ENCODE measurements at regions not wholly inside any gene's neighbourhood (a gene's known extent, or its start where the extent isn't known, plus 50 kb on each side); places are given as distances from the start of the nearest gene placed in this dataset.

DNA sequence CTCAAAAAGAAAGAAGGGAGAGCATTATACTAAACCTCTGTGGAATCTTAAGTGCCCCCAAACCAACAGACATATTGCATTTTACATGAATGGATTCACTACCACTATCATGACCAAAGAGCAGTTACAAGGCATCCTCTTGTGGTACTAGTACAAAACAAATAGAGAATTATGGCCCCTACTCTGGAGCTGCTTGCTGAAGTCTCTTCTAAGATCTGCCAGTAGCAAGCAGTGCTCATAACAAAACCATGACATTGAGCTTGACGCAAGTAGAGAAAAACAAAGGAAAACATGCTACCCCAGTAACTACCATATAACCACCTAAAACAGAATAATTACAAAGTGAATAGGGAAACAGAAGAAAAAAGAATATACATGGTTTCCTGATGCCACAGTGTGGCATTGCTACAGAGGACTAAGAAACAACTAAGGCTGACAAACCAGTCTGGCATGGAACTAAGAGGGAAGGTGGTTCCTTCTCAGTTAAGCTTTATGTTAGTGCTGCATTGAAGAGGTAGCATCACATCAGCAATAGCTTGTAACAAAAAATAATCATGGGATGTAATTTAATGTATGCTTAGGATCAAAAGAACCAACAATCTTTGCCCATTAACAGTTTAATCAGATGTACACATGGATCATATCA, 150.2 kb upstream of the AGR3 start:
- Mint-ChIP-seq H3K9me3 (ENCODE audit: insufficient read depth) (peaks cover 3% of the 10 kb centered on the region), H3K27me3 (no peaks in the 10 kb centered on the region), H3K4me3 (no peak overlapping the region), H3K27ac (no peak overlapping the region), H3K4me1 (peaks cover 9% of the 10 kb centered on the region)
- DNase-seq: no peak
- no peak overlapping the region for H3K27ac ChIP-seq (ENCODE audit: low read length in 2 of 2)
- no peak overlapping the region for H3K4me3 ChIP-seq (ENCODE audit: control extremely low read depth in 1 of 5, extremely low read depth in 1 of 5, insufficient read depth in 1 of 5, low read depth in 2 of 5, low read length in 4 of 5)
- no peaks in the 10 kb centered on the region for H3K79me2 ChIP-seq (ENCODE audit: control insufficient read depth, insufficient read depth, low read length)
- ChIA-PET POLR2A (no interaction called here), CTCF (interaction anchor here (0.6 to 0.9 kb wide), 2 partner anchors 22 to 134 kb away, joined by 3 read pairs; no protein-coding TSS in a partner anchor)
- no peak overlapping the region for H3K9ac ChIP-seq (ENCODE audit: low read length)
- WGBS (ENCODE audit: insufficient coverage): no CpG with 5 or more reads among the region's 1 CpG
- H3K27me3 ChIP-seq (replicated peaks in 1 of 4; ENCODE audit: control extremely low read depth in 1 of 4, control insufficient read depth in 3 of 4, insufficient read depth in 4 of 4, low read length in 3 of 4): no peaks in the 10 kb centered on the region
- peaks cover 4 to 5% of the 10 kb centered on the region in 2 donors for H3K4me1 ChIP-seq (ENCODE audit: control insufficient read depth in 2 of 2, insufficient read depth in 2 of 2, low read length in 2 of 2)
- no peak for ATAC-seq (ENCODE audit: low read depth)
- no peaks in the 10 kb centered on the region for H3K36me3 ChIP-seq (replicated peaks in 1 of 2; ENCODE audit: control extremely low read depth in 1 of 2, control insufficient read depth in 1 of 2, extremely low read depth in 1 of 2, insufficient read depth in 2 of 2, low read length in 1 of 2)
- no peaks in the 10 kb centered on the region for H4K20me1 ChIP-seq (ENCODE audit: control insufficient read depth, insufficient read depth, low read length, poor library complexity, severe bottlenecking)
- TF ChIP-seq, protein P1, sequence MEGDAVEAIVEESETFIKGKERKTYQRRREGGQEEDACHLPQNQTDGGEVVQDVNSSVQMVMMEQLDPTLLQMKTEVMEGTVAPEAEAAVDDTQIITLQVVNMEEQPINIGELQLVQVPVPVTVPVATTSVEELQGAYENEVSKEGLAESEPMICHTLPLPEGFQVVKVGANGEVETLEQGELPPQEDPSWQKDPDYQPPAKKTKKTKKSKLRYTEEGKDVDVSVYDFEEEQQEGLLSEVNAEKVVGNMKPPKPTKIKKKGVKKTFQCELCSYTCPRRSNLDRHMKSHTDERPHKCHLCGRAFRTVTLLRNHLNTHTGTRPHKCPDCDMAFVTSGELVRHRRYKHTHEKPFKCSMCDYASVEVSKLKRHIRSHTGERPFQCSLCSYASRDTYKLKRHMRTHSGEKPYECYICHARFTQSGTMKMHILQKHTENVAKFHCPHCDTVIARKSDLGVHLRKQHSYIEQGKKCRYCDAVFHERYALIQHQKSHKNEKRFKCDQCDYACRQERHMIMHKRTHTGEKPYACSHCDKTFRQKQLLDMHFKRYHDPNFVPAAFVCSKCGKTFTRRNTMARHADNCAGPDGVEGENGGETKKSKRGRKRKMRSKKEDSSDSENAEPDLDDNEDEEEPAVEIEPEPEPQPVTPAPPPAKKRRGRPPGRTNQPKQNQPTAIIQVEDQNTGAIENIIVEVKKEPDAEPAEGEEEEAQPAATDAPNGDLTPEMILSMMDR (IDR thresholded peaks at IDR 0.05): no peak
- no peak for TF ChIP-seq EZH2 (IDR thresholded peaks at IDR 0.05; ENCODE audit: borderline replicate concordance, insufficient read depth, low read depth, low read length, poor library complexity, severe bottlenecking)
- no peaks in the 10 kb centered on the region for H3K9me3 ChIP-seq (ENCODE audit: control extremely low read depth in 1 of 3, control insufficient read depth in 2 of 3, insufficient read depth in 1 of 3, low read length in 2 of 3)
- intact Hi-C loops (cut with micrococcal nuclease): no loop called here
- H3K4me2 ChIP-seq (replicated peaks; ENCODE audit: low read depth, low read length, poor library complexity, severe bottlenecking): no peak overlapping the region
- no peak overlapping the region for H2AFZ ChIP-seq (ENCODE audit: insufficient read depth, low read depth, low read length, poor library complexity, severe bottlenecking)

DNA sequence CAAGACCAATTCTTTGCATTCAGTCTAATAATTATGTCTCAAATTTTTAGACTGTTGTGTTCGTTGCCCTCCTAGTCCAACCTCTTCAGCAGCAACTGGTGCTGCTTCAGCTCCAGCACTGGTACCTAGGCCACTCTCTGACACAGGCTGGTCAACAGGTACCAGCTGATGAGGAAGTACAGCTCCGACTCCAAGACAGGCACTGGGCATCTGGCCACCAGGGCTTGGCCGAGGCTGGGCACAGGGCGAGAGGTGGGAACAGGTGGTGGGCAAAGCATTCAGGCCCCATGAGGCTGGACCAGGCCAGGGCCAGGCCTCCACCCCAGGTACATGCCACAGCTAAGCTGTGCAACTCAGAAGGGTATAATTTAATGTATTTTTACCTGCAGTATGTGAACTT, 151.5 kb upstream of the AGR3 start:
- ATAC-seq (ENCODE audit: low read depth) (no peak), DNase-seq (no peak)
- H3K9me3 Mint-ChIP-seq (ENCODE audit: insufficient read depth): no peaks in the 10 kb centered on the region
- ChIA-PET POLR2A (no interaction called here), CTCF (no interaction called here)
- H3K27me3 Mint-ChIP-seq: no peaks in the 10 kb centered on the region
- H4K20me1 ChIP-seq (ENCODE audit: control insufficient read depth, insufficient read depth, low read length, poor library complexity, severe bottlenecking): no peaks in the 10 kb centered on the region
- 100% methylated on average over 3 of the region's 4 CpGs for WGBS (ENCODE audit: insufficient coverage)
- H3K79me2 ChIP-seq (ENCODE audit: control insufficient read depth, insufficient read depth, low read length): no peaks in the 10 kb centered on the region
- no peak overlapping the region for H3K4me3 ChIP-seq (ENCODE audit: control extremely low read depth in 1 of 5, extremely low read depth in 1 of 5, insufficient read depth in 1 of 5, low read depth in 2 of 5, low read length in 4 of 5)
- peaks cover 4 to 5% of the 10 kb centered on the region in 2 donors for H3K4me1 ChIP-seq (ENCODE audit: control insufficient read depth in 2 of 2, insufficient read depth in 2 of 2, low read length in 2 of 2)
- H3K36me3 ChIP-seq (replicated peaks in 1 of 2; ENCODE audit: control extremely low read depth in 1 of 2, control insufficient read depth in 1 of 2, extremely low read depth in 1 of 2, insufficient read depth in 2 of 2, low read length in 1 of 2): no peaks in the 10 kb centered on the region
- H3K27ac Mint-ChIP-seq: no peak overlapping the region
- no peaks in the 10 kb centered on the region for H3K27me3 ChIP-seq (replicated peaks in 1 of 4; ENCODE audit: control extremely low read depth in 1 of 4, control insufficient read depth in 3 of 4, insufficient read depth in 4 of 4, low read length in 3 of 4)
- H3K4me1 Mint-ChIP-seq: peaks cover 9% of the 10 kb centered on the region
- intact Hi-C loops (cut with micrococcal nuclease): no loop called here
- H3K9ac ChIP-seq (ENCODE audit: low read length): no peak overlapping the region
- H2AFZ ChIP-seq (ENCODE audit: insufficient read depth, low read depth, low read length, poor library complexity, severe bottlenecking): no peak overlapping the region
- no peak overlapping the region for H3K27ac ChIP-seq (ENCODE audit: low read length in 2 of 2)
- H3K4me3 Mint-ChIP-seq: no peak overlapping the region
- no peak for TF ChIP-seq EZH2 (IDR thresholded peaks at IDR 0.05; ENCODE audit: borderline replicate concordance, insufficient read depth, low read depth, low read length, poor library complexity, severe bottlenecking)
- TF ChIP-seq, protein P1 (IDR thresholded peaks at IDR 0.05): no peak
- H3K9me3 ChIP-seq (ENCODE audit: control extremely low read depth in 1 of 3, control insufficient read depth in 2 of 3, insufficient read depth in 1 of 3, low read length in 2 of 3): no peaks in the 10 kb centered on the region
- H3K4me2 ChIP-seq (replicated peaks; ENCODE audit: low read depth, low read length, poor library complexity, severe bottlenecking): no peak overlapping the region

Measured in B cell (primary cell).